ENCODE measurements at regions not wholly inside any gene's neighbourhood (a gene's known extent, or its start where the extent isn't known, plus 50 kb on each side); places are given as distances from the start of the nearest gene placed in this dataset.

DNA sequence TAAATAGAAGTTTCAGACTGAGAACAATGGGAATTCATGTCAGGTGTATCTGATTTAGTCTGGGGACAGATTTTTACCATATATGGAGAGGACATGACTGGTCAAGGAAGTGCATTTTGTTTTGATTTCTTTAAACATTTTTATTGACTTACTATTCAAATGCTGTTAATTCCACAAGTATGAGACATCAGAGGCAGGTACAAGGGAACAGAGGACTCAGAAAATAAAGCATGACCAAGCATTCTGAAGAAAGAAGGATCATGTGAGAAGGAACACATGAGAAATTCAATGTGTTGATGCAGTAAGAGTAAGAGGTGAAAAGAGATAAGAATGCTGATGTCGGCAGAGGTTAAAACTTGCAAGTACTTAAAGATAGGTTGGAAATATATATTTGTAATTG, 1452.6 kb downstream of the PCDH7 start:
- H3K9me3 ChIP-seq, result no peaks in the 10 kb centered on the region
- WGBS (ENCODE audit: insufficient coverage, low coverage, low lambda C conversion rate, missing lambda C conversion rate), result 5% methylated on average over 1 of the region's 1 CpG
- intact Hi-C loops (cut with DNase I), result no loop called here

GRCh38 chr4:32180086-32180485, 1459.9 kb downstream of the PCDH7 start:
- DNase-seq (no peak), ATAC-seq (no peak)
- Histone ChIP-seq H3K9me3 (no peaks in the 10 kb centered on the region), H3K4me1 (no peaks in the 10 kb centered on the region), H3K4me3 (no peak overlapping the region), H3K27ac (no peak overlapping the region), H3K36me3 (no peaks in the 10 kb centered on the region), H3K27me3 (no peaks in the 10 kb centered on the region)
- TF ChIP-seq POLR2A (IDR thresholded peaks at IDR 0.05), result no peak
- TF ChIP-seq, protein P1, sequence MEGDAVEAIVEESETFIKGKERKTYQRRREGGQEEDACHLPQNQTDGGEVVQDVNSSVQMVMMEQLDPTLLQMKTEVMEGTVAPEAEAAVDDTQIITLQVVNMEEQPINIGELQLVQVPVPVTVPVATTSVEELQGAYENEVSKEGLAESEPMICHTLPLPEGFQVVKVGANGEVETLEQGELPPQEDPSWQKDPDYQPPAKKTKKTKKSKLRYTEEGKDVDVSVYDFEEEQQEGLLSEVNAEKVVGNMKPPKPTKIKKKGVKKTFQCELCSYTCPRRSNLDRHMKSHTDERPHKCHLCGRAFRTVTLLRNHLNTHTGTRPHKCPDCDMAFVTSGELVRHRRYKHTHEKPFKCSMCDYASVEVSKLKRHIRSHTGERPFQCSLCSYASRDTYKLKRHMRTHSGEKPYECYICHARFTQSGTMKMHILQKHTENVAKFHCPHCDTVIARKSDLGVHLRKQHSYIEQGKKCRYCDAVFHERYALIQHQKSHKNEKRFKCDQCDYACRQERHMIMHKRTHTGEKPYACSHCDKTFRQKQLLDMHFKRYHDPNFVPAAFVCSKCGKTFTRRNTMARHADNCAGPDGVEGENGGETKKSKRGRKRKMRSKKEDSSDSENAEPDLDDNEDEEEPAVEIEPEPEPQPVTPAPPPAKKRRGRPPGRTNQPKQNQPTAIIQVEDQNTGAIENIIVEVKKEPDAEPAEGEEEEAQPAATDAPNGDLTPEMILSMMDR (IDR thresholded peaks at IDR 0.05), result no peak
- intact Hi-C loops (cut with DNase I), result no loop called here

More for the DNA sequence above, 1452.6 kb downstream of the PCDH7 start:
- DNase-seq (no peak), ATAC-seq (no peak)
- no peaks in the 10 kb centered on the region for H3K27me3 ChIP-seq
- no peaks in the 10 kb centered on the region for H3K36me3 ChIP-seq
- H3K4me3 ChIP-seq, result no peak overlapping the region
- H3K4me1 ChIP-seq, result no peaks in the 10 kb centered on the region
- no peak overlapping the region for H3K27ac ChIP-seq
- TF ChIP-seq, protein P1 (IDR thresholded peaks at IDR 0.05), result no peak
- no peak for TF ChIP-seq POLR2A (IDR thresholded peaks at IDR 0.05)

GRCh38 chr4:32184186-32184585, 1464.0 kb downstream of the PCDH7 start:
- no peaks in the 10 kb centered on the region for H3K36me3 ChIP-seq
- DNase-seq, result no peak
- no peaks in the 10 kb centered on the region for H3K4me1 ChIP-seq
- no peak overlapping the region for H3K4me3 ChIP-seq
- 44% methylated on average over 2 of the region's 2 CpGs for WGBS (ENCODE audit: insufficient coverage, low coverage, low lambda C conversion rate, missing lambda C conversion rate)
- no peaks in the 10 kb centered on the region for H3K9me3 ChIP-seq
- H3K27ac ChIP-seq, result no peak overlapping the region
- TF ChIP-seq, protein P1 (IDR thresholded peaks at IDR 0.05), result no peak
- TF ChIP-seq POLR2A (IDR thresholded peaks at IDR 0.05), result no peak
- ATAC-seq, result no peak
- H3K27me3 ChIP-seq, result no peaks in the 10 kb centered on the region
- intact Hi-C loops (cut with DNase I), result no loop called here

GRCh38 chr4:32189130-32189529, 1469.0 kb downstream of the PCDH7 start:
- H3K9me3 ChIP-seq, result no peaks in the 10 kb centered on the region
- H3K27me3 ChIP-seq, result no peaks in the 10 kb centered on the region
- H3K4me1 ChIP-seq, result no peaks in the 10 kb centered on the region
- intact Hi-C loops (cut with DNase I), result no loop called here
- 71% methylated on average over 5 of the region's 10 CpGs for WGBS (ENCODE audit: insufficient coverage, low coverage, low lambda C conversion rate, missing lambda C conversion rate)
- H3K4me3 ChIP-seq, result no peak overlapping the region
- TF ChIP-seq POLR2A (IDR thresholded peaks at IDR 0.05), result no peak
- TF ChIP-seq, protein P1 (IDR thresholded peaks at IDR 0.05), result no peak
- no peaks in the 10 kb centered on the region for H3K36me3 ChIP-seq
- ATAC-seq, result no peak
- H3K27ac ChIP-seq, result no peak overlapping the region
- no peak for DNase-seq

GRCh38 chr4:32189788-32190187, 1469.6 kb downstream of the PCDH7 start:
- Histone ChIP-seq H3K36me3 (no peaks in the 10 kb centered on the region), H3K4me1 (no peaks in the 10 kb centered on the region), H3K4me3 (no peak overlapping the region), H3K27me3 (no peaks in the 10 kb centered on the region), H3K9me3 (no peaks in the 10 kb centered on the region), H3K27ac (no peak overlapping the region)
- intact Hi-C loops (cut with DNase I), result no loop called here
- TF ChIP-seq, protein P1 (IDR thresholded peaks at IDR 0.05), result no peak
- TF ChIP-seq POLR2A (IDR thresholded peaks at IDR 0.05), result no peak
- ATAC-seq (no peak), DNase-seq (no peak)
- WGBS (ENCODE audit: insufficient coverage, low coverage, low lambda C conversion rate, missing lambda C conversion rate), result 60% methylated on average over 1 of the region's 5 CpGs

All from right lobe of liver (tissue), 6 donors.